GM12891 (cell line): ENCODE measurements at regions not wholly inside any gene's neighbourhood (a gene's known extent, or its start where the extent isn't known, plus 50 kb on each side); places are given as distances from the start of the nearest gene placed in this dataset.

Experiments
- POLR2A ChIP-seq: IDR thresholded peaks from 2 replicates; pipeline ENCODE4 v1.6.1; 2011; ENCODE audit warnings: low read depth, low read length, control low read depth
- POLR2AphosphoS5 ChIP-seq: IDR thresholded peaks from 2 replicates; pipeline ENCODE4 v1.6.1; 2011; ENCODE audit warnings: low read depth, low read length, control low read depth
- SPI1 ChIP-seq: IDR thresholded peaks from 2 replicates; pipeline ENCODE4 v1.6.1; 2011; ENCODE audit warnings: low read depth, low read length, control low read depth
- TAF1 ChIP-seq: IDR thresholded peaks from 2 replicates; pipeline ENCODE4 v1.6.1; 2011; ENCODE audit warnings: low read depth, low read length, control low read depth

GRCh38 chr1:241440904-241441303, 78.7 kb downstream of the FH start:
- TF ChIP-seq POLR2A = no peak
- no peak for TF ChIP-seq TAF1
- TF ChIP-seq POLR2AphosphoS5 = no peak
- TF ChIP-seq SPI1 = no peak
